HG02981 (cell line): ENCODE measurements at regions not wholly inside any gene's neighbourhood (a gene's known extent, or its start where the extent isn't known, plus 50 kb on each side); places are given as distances from the start of the nearest gene placed in this dataset.
"Not testable (repeated sequence)": the region's sequence is repeated elsewhere in the genome, so short reads cannot be mapped to it uniquely, and the experiment has no call there.

Experiments
- ATAC-seq: cut with Tn5 transposase; IDR thresholded peaks from one replicate; pipeline ENCODE4 v1.9.1; 2021; ENCODE audit warnings: mild to moderate bottlenecking, moderate library complexity; ENCODE audit not compliant: unreplicated experiment

DNA sequence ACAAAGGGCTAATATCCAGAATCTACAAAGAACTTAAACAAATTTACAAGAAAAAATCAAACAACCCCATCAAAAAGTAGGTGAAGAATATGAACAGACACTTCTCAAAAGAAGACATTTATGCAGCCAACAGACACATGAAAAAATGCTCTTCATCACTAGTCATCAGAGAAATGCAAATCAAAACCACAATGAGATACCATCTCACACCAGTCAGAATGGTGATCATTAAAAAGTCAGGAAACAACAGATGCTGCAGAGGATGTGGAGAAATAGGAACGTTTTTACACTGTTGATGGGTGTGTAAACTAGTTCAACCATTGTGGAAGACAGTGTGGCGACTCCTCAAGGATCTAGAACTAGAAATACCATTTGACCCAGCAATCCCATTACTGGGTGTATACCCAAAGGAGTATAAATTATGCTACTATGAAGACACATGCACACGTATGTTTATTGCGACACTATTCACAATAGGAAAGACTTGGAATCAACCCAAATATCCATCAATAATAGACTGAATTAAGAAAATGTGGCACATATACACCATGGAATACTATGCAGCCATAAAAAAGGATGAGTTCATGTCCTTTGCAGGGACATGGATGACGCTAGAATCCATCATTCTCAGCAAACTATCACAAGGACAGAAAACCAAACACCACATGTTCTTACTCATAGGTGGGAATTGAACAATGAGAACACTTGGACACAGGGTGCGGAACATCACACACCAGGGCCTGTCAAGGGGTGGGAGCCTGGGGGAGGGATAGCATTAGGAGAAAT lies 241.5 kb downstream of the KCNRG start:
- not testable (repeated sequence) for ATAC-seq

GRCh38 chr13:50257646-50258045 lies 242.4 kb downstream of the KCNRG start:
- ATAC-seq: no peak

DNA sequence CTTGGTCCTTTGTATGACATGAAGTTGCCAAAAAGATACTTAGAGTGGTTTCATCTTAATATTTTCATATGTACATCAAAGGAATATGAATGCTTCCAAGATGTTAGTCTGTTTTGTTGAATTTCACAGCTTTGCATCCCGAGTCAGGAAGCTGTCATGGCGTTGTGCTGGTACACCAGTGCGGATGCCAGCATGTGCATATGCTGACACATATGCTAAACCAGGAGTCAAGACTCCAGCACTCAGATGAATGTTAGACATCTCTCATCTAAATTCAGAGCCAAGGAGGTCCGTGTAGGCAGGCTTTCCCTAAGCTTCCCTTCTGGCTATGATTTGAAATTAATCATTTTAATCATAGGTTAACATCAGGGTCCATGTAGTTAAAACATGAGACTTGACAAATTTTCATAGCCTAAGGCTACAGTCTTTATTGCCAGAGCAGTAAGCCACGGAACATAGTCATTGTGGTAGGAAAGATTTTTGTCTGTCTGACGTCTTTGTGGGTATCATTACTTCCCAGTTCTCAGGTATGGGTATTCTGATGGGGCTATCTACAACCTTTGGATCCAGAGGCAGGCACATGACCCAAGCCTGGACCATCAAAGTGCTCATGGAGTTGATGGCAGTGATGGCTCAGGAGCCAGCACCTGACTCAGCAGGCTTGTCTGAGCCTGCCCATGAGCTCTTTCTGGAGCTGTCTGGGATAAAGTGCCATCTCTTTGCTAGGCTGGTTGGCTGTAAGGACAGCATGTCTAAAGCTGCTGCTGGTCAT lies 246.1 kb downstream of the KCNRG start:
- ATAC-seq: no peak

GRCh38 chr13:50267066-50267465 lies 251.8 kb downstream of the KCNRG start:
- ATAC-seq: no peak

GRCh38 chr13:50267917-50268316 lies 252.7 kb downstream of the KCNRG start:
- no peak for ATAC-seq

- ATAC-seq: no peak
Observed at GRCh38 chr13:50268500-50268899, 253.3 kb downstream of the KCNRG start.

GRCh38 chr13:50274181-50274580 lies 258.9 kb downstream of the KCNRG start:
- ATAC-seq: no peak

GRCh38 chr13:50275392-50276063 lies 260.3 kb downstream of the KCNRG start:
- no peak for ATAC-seq

GRCh38 chr13:50276550-50276949 lies 261.3 kb downstream of the KCNRG start:
- no peak for ATAC-seq

DNA sequence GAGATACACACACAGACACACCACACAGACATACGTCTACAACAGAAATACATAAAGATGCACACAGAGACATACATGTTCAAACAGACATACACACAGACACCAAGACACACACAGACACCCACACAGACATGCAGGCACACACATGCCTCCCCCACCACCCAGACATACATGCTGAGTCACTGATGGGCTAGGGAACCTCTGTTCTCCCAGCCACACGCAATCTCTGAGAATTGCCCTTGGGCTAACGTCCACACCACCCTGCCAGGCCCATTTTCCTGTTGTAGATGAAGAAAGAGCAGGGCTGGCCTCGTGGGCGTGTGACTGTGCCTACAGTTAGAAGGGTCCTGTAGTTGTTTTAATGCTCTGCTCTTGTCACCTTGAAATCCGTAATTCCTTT lies 261.9 kb downstream of the KCNRG start:
- ATAC-seq: no peak

- ATAC-seq: no peak
Observed at GRCh38 chr13:50277906-50278305, 262.7 kb downstream of the KCNRG start.

DNA sequence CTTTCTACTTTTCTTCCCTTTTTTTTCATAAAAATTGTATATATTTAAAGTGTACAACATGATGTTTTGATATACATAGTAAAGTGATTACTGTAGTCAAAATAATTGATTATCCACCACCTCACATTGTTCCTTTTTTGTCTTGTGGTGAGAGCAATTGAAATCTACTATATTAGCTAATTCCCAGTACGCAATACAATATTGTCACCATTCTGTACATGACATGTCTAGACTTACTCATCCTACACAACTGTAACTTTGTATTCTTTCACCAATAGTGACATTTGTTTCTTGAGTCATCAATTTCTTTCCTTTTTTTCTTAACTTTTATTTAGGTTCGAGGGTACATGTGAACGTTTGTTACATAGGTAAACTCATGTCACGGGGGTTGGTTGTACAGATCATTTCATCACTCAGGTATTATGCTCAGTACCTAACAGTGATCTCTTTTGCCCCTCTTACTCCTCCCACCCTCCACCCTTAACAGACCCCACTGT lies 265.2 kb downstream of the KCNRG start:
- no peak for ATAC-seq

- ATAC-seq: no peak
Observed at GRCh38 chr13:50282016-50282415, 266.8 kb downstream of the KCNRG start.

DNA sequence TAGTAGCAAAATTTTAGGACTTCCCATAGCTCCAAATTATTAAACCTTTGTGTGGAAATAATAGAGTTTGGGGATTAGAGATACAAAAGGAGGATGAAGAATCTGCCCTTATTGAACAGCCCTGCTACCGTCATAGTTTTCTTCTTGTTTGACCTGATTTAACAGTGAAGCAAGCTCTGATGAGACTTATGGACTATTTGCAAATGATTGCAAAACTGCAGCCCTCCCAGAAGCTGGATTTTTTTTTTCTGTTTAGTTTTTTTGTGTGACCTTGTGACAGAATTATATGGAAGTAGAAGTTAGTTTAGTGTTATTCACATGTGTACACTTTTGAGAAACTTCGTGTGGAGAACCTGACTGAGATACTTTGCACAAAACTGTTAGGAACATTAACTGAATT lies 267.8 kb downstream of the KCNRG start:
- ATAC-seq: no peak

GRCh38 chr13:50284540-50284939 lies 269.3 kb downstream of the KCNRG start:
- peak; percentile 80 for ATAC-seq

DNA sequence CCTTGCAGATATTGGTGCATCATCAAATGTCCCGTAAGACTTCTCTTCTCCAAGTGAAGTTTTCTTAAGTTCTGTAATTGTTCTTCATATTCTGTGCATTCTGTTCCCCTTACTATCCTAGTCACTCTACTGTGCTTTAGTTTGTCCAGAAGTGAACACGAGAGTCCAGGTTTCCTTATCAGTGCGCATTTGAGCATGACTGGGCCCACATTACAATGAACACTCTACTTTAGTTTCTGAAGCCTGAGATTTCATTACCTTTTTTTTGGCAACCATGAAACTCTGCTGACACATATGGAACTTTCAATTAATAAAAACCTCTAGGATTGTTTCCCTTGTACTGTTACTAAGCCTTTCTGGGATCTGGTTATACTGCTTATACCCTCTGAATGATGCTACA lies 270.0 kb downstream of the KCNRG start:
- no peak for ATAC-seq

GRCh38 chr13:50286324-50286723 lies 271.1 kb downstream of the KCNRG start:
- ATAC-seq: no peak

- ATAC-seq: no peak
Observed at GRCh38 chr13:50290186-50290585, 274.9 kb downstream of the KCNRG start.

DNA sequence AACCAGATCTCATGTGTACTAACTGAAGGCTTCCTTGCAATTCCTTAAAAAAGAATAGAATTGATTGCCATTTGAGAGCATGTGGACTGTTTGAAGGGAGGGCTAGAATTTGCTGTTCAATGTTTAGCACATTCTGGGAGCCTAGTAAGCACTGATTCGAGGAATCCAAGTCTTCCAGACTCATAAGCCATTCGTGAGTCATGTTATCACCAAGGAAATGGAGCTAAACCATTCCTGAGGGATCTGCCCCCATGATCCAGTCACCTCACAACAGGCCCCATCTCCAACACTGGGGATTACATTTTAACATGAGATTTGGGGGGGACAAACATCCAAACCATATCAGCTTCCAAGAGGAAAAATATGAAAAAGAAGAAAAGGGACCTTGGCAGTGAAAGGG lies 276.4 kb downstream of the KCNRG start:
- ATAC-seq: no peak

DNA sequence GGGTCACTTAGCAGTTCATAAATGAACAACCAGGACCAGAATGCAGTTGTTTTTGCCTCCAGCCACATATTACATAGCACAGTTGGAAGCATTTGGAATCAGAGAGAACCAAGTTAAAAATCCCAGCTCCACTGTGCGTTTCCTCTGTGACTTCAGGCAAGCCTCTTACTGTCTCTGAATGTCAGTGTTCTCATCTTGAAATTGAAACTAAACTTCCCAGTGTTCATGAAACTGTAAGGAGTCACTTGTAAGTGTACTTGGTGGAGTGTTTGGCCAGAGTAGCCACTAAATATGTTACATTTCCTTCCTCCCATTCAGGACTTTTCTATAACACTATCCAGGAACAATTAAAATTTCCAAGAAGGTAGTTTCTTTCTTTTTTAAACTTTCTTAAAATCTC lies 276.8 kb downstream of the KCNRG start:
- no peak for ATAC-seq

GRCh38 chr13:50294425-50294824 lies 279.2 kb downstream of the KCNRG start:
- not testable (repeated sequence) for ATAC-seq
